ENCODE measurements at regions not wholly inside any gene's neighbourhood (a gene's known extent, or its start where the extent isn't known, plus 50 kb on each side); places are given as distances from the start of the nearest gene placed in this dataset.

DNA sequence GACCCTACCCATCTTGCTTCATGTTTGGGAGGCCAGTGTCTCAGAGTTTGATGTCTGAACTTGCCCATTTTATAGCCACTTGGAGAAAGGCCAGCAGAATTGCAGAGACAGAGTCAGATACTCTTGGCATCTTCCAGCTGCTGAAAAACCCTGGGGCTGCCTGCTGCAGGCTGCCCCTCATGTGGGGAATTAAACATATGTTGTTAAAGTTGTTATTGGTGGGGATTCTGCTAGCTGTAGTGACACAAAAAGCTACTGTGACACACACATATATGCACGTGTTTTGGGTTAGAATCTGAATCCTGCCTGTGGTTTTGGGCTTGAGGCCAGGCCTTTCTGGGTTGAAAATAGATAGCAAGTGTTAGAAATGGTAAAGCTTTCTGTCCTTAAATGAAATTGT is 1288.4 kb downstream of the AACS start:
- TF ChIP-seq, protein P1, sequence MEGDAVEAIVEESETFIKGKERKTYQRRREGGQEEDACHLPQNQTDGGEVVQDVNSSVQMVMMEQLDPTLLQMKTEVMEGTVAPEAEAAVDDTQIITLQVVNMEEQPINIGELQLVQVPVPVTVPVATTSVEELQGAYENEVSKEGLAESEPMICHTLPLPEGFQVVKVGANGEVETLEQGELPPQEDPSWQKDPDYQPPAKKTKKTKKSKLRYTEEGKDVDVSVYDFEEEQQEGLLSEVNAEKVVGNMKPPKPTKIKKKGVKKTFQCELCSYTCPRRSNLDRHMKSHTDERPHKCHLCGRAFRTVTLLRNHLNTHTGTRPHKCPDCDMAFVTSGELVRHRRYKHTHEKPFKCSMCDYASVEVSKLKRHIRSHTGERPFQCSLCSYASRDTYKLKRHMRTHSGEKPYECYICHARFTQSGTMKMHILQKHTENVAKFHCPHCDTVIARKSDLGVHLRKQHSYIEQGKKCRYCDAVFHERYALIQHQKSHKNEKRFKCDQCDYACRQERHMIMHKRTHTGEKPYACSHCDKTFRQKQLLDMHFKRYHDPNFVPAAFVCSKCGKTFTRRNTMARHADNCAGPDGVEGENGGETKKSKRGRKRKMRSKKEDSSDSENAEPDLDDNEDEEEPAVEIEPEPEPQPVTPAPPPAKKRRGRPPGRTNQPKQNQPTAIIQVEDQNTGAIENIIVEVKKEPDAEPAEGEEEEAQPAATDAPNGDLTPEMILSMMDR (IDR thresholded peaks at IDR 0.05), result no peak
- Mint-ChIP-seq H3K4me1 (ENCODE audit: unreplicated experiment) (no peaks in the 10 kb centered on the region), H3K9me3 (ENCODE audit: unreplicated experiment) (peaks cover 35% of the 10 kb centered on the region), H3K27ac (ENCODE audit: unreplicated experiment) (no peak overlapping the region), H3K36me3 (ENCODE audit: unreplicated experiment) (no peaks in the 10 kb centered on the region), H3K27me3 (ENCODE audit: unreplicated experiment) (no peaks in the 10 kb centered on the region), H3K4me3 (ENCODE audit: unreplicated experiment) (no peak overlapping the region)
- no peak for DNase-seq (ENCODE audit: extremely low spot score, unreplicated experiment)

DNA sequence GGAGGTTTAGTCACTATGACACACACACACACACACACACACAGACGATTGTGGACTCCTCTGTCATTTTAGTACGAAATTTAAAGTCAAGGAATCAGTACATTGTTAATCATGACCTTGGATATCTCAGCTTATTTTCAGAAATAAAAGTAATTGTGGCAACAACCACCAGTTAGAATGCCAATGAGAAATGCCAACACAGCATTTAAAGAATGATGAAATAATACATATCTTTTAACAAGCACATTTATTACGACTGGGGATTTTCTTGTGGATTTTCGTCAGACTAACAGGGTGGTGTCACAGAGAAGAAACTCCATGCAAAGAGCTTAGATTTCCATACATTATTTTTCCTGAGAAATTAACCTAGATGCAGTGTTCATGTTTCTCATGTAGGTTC is 1289.4 kb downstream of the AACS start:
- H3K27ac Mint-ChIP-seq (ENCODE audit: unreplicated experiment), result no peak overlapping the region
- H3K9me3 Mint-ChIP-seq (ENCODE audit: unreplicated experiment), result peaks cover 39% of the 10 kb centered on the region
- no peak overlapping the region for H3K4me3 Mint-ChIP-seq (ENCODE audit: unreplicated experiment)
- H3K27me3 Mint-ChIP-seq (ENCODE audit: unreplicated experiment), result no peaks in the 10 kb centered on the region
- no peaks in the 10 kb centered on the region for H3K36me3 Mint-ChIP-seq (ENCODE audit: unreplicated experiment)
- H3K4me1 Mint-ChIP-seq (ENCODE audit: unreplicated experiment), result no peaks in the 10 kb centered on the region
- TF ChIP-seq, protein P1 (IDR thresholded peaks at IDR 0.05), result no peak
- DNase-seq (ENCODE audit: extremely low spot score, unreplicated experiment), result no peak

DNA sequence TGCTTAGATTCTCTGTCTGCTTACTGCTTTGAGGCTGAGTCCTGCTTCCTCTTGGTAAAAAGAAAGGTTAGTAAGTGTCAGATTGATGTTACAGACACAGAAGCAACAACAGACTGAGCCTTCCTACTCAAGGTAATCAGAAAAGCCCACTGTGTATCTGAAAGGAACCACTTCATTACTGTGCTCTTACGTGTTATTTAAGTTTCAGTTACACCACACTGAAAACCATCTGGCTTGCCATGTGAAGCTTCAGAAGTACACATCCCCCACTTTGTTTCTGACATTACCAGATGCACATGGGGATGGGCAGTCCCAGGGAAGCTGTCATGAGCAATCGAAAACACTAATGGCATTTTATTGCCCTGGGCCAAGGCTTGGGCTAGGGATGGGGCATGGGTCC is 1290.1 kb downstream of the AACS start:
- Mint-ChIP-seq H3K27me3 (ENCODE audit: unreplicated experiment) (no peaks in the 10 kb centered on the region), H3K4me3 (ENCODE audit: unreplicated experiment) (no peak overlapping the region), H3K4me1 (ENCODE audit: unreplicated experiment) (no peaks in the 10 kb centered on the region), H3K27ac (ENCODE audit: unreplicated experiment) (no peak overlapping the region), H3K36me3 (ENCODE audit: unreplicated experiment) (no peaks in the 10 kb centered on the region), H3K9me3 (ENCODE audit: unreplicated experiment) (peaks cover 42% of the 10 kb centered on the region)
- TF ChIP-seq, protein P1 (IDR thresholded peaks at IDR 0.05), result no peak
- DNase-seq (ENCODE audit: extremely low spot score, unreplicated experiment), result no peak

DNA sequence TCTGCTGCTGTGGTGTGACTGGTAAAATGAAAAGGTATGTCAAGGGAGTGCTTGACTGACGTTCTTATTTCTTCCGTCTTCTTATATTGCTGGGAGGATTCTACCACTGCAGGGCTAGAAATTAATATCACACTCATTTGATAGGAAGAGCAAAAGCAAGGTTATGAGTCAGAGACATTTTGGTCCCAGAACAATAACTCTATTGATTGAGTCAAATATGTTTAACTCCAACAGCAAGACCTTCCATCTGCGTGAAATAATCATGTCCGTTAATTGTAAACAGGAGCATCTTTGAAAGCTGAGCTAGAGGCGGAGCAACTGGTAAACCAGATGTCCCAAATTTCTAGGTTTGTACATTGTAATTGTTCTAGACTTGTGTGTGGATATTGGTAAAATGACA is 1293.6 kb downstream of the AACS start:
- TF ChIP-seq, protein P1 (IDR thresholded peaks at IDR 0.05), result no peak
- no peak for DNase-seq (ENCODE audit: extremely low spot score, unreplicated experiment)
- Mint-ChIP-seq H3K9me3 (ENCODE audit: unreplicated experiment) (peaks cover 59% of the 10 kb centered on the region), H3K27ac (ENCODE audit: unreplicated experiment) (no peak overlapping the region), H3K4me1 (ENCODE audit: unreplicated experiment) (no peaks in the 10 kb centered on the region), H3K36me3 (ENCODE audit: unreplicated experiment) (no peaks in the 10 kb centered on the region), H3K27me3 (ENCODE audit: unreplicated experiment) (no peaks in the 10 kb centered on the region), H3K4me3 (ENCODE audit: unreplicated experiment) (no peak overlapping the region)

DNA sequence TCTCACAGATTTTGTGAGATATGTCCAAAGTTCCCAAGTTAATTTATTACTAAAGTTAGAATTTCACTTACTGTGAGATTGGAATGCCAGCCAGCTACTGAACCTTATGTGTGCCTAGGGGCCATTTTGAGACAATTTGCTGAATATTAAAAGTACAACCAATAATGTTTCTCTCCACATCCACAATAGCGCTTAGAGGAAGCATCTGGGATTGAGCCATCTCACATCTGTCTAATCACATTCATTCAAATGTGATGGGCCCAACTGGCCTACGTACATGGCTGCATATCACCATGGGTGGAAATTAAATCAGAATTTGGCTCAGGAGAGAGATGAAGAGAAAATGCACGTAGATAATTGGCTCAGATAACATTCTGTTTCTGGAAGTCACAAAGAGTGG is 1294.0 kb downstream of the AACS start:
- no peak for DNase-seq (ENCODE audit: extremely low spot score, unreplicated experiment)
- Mint-ChIP-seq H3K27me3 (ENCODE audit: unreplicated experiment) (no peaks in the 10 kb centered on the region), H3K9me3 (ENCODE audit: unreplicated experiment) (peaks cover 59% of the 10 kb centered on the region), H3K4me1 (ENCODE audit: unreplicated experiment) (no peaks in the 10 kb centered on the region), H3K36me3 (ENCODE audit: unreplicated experiment) (no peaks in the 10 kb centered on the region), H3K27ac (ENCODE audit: unreplicated experiment) (no peak overlapping the region), H3K4me3 (ENCODE audit: unreplicated experiment) (no peak overlapping the region)
- TF ChIP-seq, protein P1 (IDR thresholded peaks at IDR 0.05), result no peak

Measured in osteocyte (in vitro differentiated cells).